H1 (cell line): ENCODE measurements at regions not wholly inside any gene's neighbourhood (a gene's known extent, or its start where the extent isn't known, plus 50 kb on each side); places are given as distances from the start of the nearest gene placed in this dataset.

Source experiments
- CEBPB ChIP-seq: IDR thresholded peaks from 2 replicates; pipeline ENCODE4 v1.6.1; 2012; ENCODE audit warnings: low read depth, low read length
- CHD2 ChIP-seq: IDR thresholded peaks from 2 replicates; pipeline ENCODE4 v1.6.1; 2012; ENCODE audit warnings: low read length, improper control_type of control experiment
- EGR1 ChIP-seq: IDR thresholded peaks from 2 replicates; pipeline ENCODE4 v1.6.1; 2011; ENCODE audit warnings: low read depth, low read length, borderline replicate concordance
- EZH2 ChIP-seq: fragments of 200-600 bp; sonication (generic); IDR thresholded peaks from 2 replicates; pipeline ENCODE4 v1.7.1; 2012; ENCODE audit warnings: low read depth, mild to moderate bottlenecking, moderate library complexity, low read length, inconsistent platforms; ENCODE audit not compliant: severe bottlenecking
- GABPA ChIP-seq: IDR thresholded peaks from 2 replicates; pipeline ENCODE4 v1.6.1; 2011; ENCODE audit warnings: mild to moderate bottlenecking, low read length, moderate library complexity, borderline replicate concordance; ENCODE audit not compliant: insufficient read depth
- RFX5 ChIP-seq: IDR thresholded peaks from 2 replicates; pipeline ENCODE4 v1.6.1; 2011; ENCODE audit warnings: low read depth, low read length, improper control_type of control experiment, borderline replicate concordance
- TAF1 ChIP-seq: IDR thresholded peaks from 2 replicates; pipeline ENCODE4 v1.6.1; 2011; ENCODE audit warnings: mild to moderate bottlenecking, low read depth, low read length
- TEAD4 ChIP-seq: IDR thresholded peaks from 2 replicates; pipeline ENCODE4 v1.6.1; 2012; ENCODE audit warnings: low read depth, low read length, inconsistent platforms, mixed read lengths
- TF ChIP-seq, protein P1 (sequence below), 3 experiments: IDR thresholded peaks; 1 replicate in 2 of 3; 2 replicates in 1 of 3; pipeline versions ENCODE4 v1.5.1 to v1.6.1; 2011; ENCODE audit warnings: low read length in 3 of 3, mild to moderate bottlenecking in 3 of 3, inconsistent platforms in 2 of 3, low read depth in 1 of 3, moderate library complexity in 1 of 3; ENCODE audit not compliant: insufficient read depth in 1 of 3; ENCODE audit errors: control extremely low read depth in 1 of 3
- TF ChIP-seq, protein P2 (sequence below): IDR thresholded peaks from 2 replicates; pipeline ENCODE4 v1.6.1; 2012; ENCODE audit warnings: inconsistent platforms

- TF ChIP-seq, protein P1, sequence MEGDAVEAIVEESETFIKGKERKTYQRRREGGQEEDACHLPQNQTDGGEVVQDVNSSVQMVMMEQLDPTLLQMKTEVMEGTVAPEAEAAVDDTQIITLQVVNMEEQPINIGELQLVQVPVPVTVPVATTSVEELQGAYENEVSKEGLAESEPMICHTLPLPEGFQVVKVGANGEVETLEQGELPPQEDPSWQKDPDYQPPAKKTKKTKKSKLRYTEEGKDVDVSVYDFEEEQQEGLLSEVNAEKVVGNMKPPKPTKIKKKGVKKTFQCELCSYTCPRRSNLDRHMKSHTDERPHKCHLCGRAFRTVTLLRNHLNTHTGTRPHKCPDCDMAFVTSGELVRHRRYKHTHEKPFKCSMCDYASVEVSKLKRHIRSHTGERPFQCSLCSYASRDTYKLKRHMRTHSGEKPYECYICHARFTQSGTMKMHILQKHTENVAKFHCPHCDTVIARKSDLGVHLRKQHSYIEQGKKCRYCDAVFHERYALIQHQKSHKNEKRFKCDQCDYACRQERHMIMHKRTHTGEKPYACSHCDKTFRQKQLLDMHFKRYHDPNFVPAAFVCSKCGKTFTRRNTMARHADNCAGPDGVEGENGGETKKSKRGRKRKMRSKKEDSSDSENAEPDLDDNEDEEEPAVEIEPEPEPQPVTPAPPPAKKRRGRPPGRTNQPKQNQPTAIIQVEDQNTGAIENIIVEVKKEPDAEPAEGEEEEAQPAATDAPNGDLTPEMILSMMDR (IDR thresholded peaks at IDR 0.05; ENCODE audit: control extremely low read depth in 1 of 3, insufficient read depth in 1 of 3, low read depth in 1 of 3, low read length in 3 of 3), result no peak
- TF ChIP-seq GABPA (no peak), CHD2 (no peak), TAF1 (no peak), EZH2 (no peak), CEBPB (no peak), TEAD4 (no peak), EGR1 (no peak), RFX5 (no peak)
- TF ChIP-seq, protein P2, sequence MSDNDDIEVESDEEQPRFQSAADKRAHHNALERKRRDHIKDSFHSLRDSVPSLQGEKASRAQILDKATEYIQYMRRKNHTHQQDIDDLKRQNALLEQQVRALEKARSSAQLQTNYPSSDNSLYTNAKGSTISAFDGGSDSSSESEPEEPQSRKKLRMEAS, result no peak
These were observed 79.7 kb upstream of the CES5A start for GRCh38 chr16:55954906-55955305.
